ENCODE measurements at regions not wholly inside any gene's neighbourhood (a gene's known extent, or its start where the extent isn't known, plus 50 kb on each side); places are given as distances from the start of the nearest gene placed in this dataset.

GRCh38 chr21:21851657-21852056 is 853.4 kb downstream of the NCAM2 start:
- no peak for TF ChIP-seq CTCF (IDR thresholded peaks at IDR 0.05)
- DNase-seq (no peak), ATAC-seq (no peak)
- intact Hi-C loops (cut with micrococcal nuclease): no loop called here
- CTCF ChIA-PET: no interaction called here
- H3K4me1 Mint-ChIP-seq (ENCODE audit: low read depth): no peaks in the 10 kb centered on the region
- H3K27me3 Mint-ChIP-seq: no peaks in the 10 kb centered on the region
- no peaks in the 10 kb centered on the region for H3K36me3 Mint-ChIP-seq (ENCODE audit: low read depth)
- H3K27ac Mint-ChIP-seq: no peak overlapping the region
- no peak overlapping the region for H3K4me3 Mint-ChIP-seq
- POLR2A ChIA-PET: no interaction called here
- no peaks in the 10 kb centered on the region for H3K9me3 Mint-ChIP-seq

- H3K4me3 Mint-ChIP-seq: no peak overlapping the region
- H3K27ac Mint-ChIP-seq: no peak overlapping the region
- no peaks in the 10 kb centered on the region for H3K9me3 Mint-ChIP-seq
- no peaks in the 10 kb centered on the region for H3K36me3 Mint-ChIP-seq (ENCODE audit: low read depth)
- intact Hi-C loops (cut with micrococcal nuclease): no loop called here
- ChIA-PET POLR2A (no interaction called here), CTCF (no interaction called here)
- peak; percentile 53 for TF ChIP-seq CTCF (IDR thresholded peaks at IDR 0.05)
- no peak for DNase-seq
- H3K27me3 Mint-ChIP-seq: no peaks in the 10 kb centered on the region
- ATAC-seq: no peak
- H3K4me1 Mint-ChIP-seq (ENCODE audit: low read depth): no peaks in the 10 kb centered on the region
Observed at GRCh38 chr21:21858502-21859334, 860.5 kb downstream of the NCAM2 start.

- Mint-ChIP-seq H3K4me3 (no peak overlapping the region), H3K9me3 (no peaks in the 10 kb centered on the region), H3K27ac (no peak overlapping the region), H3K27me3 (no peaks in the 10 kb centered on the region), H3K4me1 (ENCODE audit: low read depth) (no peaks in the 10 kb centered on the region), H3K36me3 (ENCODE audit: low read depth) (no peaks in the 10 kb centered on the region)
- CTCF ChIA-PET: no interaction called here
- TF ChIP-seq CTCF (IDR thresholded peaks at IDR 0.05): no peak
- intact Hi-C loops (cut with micrococcal nuclease): no loop called here
- DNase-seq: no peak
- ATAC-seq: no peak
- POLR2A ChIA-PET: no interaction called here
Observed at GRCh38 chr21:21860888-21861287, 862.7 kb downstream of the NCAM2 start.

- no peaks in the 10 kb centered on the region for H3K9me3 Mint-ChIP-seq
- ATAC-seq (no peak), DNase-seq (no peak)
- H3K4me3 Mint-ChIP-seq: no peak overlapping the region
- no peaks in the 10 kb centered on the region for H3K36me3 Mint-ChIP-seq (ENCODE audit: low read depth)
- no peak overlapping the region for H3K27ac Mint-ChIP-seq
- POLR2A ChIA-PET: no interaction called here
- H3K27me3 Mint-ChIP-seq: no peaks in the 10 kb centered on the region
- CTCF ChIA-PET: no interaction called here
- intact Hi-C loops (cut with micrococcal nuclease): no loop called here
- H3K4me1 Mint-ChIP-seq (ENCODE audit: low read depth): no peaks in the 10 kb centered on the region
- TF ChIP-seq CTCF (IDR thresholded peaks at IDR 0.05): no peak
Observed at GRCh38 chr21:21864321-21864840, 866.2 kb downstream of the NCAM2 start.

GRCh38 chr21:21897275-21897883 is 899.2 kb downstream of the NCAM2 start:
- H3K27me3 Mint-ChIP-seq: no peaks in the 10 kb centered on the region
- CTCF ChIA-PET: no interaction called here
- no peak overlapping the region for H3K4me3 Mint-ChIP-seq
- POLR2A ChIA-PET: no interaction called here
- intact Hi-C loops (cut with micrococcal nuclease): no loop called here
- peaks cover 13% of the 10 kb centered on the region for H3K9me3 Mint-ChIP-seq
- H3K4me1 Mint-ChIP-seq (ENCODE audit: low read depth): no peaks in the 10 kb centered on the region
- H3K36me3 Mint-ChIP-seq (ENCODE audit: low read depth): no peaks in the 10 kb centered on the region
- DNase-seq: no peak
- ATAC-seq: no peak
- no peak overlapping the region for H3K27ac Mint-ChIP-seq
- TF ChIP-seq CTCF (IDR thresholded peaks at IDR 0.05): no peak
